AML-193 (cell line): ENCODE measurements at regions not wholly inside any gene's neighbourhood (a gene's known extent, or its start where the extent isn't known, plus 50 kb on each side); places are given as distances from the start of the nearest gene placed in this dataset.
"Not testable (repeated sequence)": the region's sequence is repeated elsewhere in the genome, so short reads cannot be mapped to it uniquely, and the experiment has no call there.

ENCODE experiments used
- DNase-seq, 2 experiments: peaks; one replicate each; lab custom pipeline; 2025; lab: John Stamatoyannopoulos, UW

GRCh38 chr4:167943872-167944505 lies 148.3 kb upstream of the ANXA10 start:
- DNase-seq = no peak

- no peak for DNase-seq
Observed at GRCh38 chr4:167944721-167945120, 147.6 kb upstream of the ANXA10 start.

- no peak for DNase-seq
Observed at GRCh38 chr4:167955006-167955405, 137.3 kb upstream of the ANXA10 start.

GRCh38 chr4:167956676-167957075 lies 135.7 kb upstream of the ANXA10 start:
- no peak for DNase-seq

GRCh38 chr4:167964766-167965373 lies 127.5 kb upstream of the ANXA10 start:
- DNase-seq = no peak

- no peak for DNase-seq
Observed at GRCh38 chr4:167966143-167966542, 126.2 kb upstream of the ANXA10 start.

GRCh38 chr4:167973513-167973912 lies 118.8 kb upstream of the ANXA10 start:
- no peak for DNase-seq

- no peak for DNase-seq
Observed at GRCh38 chr4:167985565-167985964, 106.8 kb upstream of the ANXA10 start.

GRCh38 chr4:167986044-167986443 lies 106.3 kb upstream of the ANXA10 start:
- no peak for DNase-seq

GRCh38 chr4:167987285-167987684 lies 105.1 kb upstream of the ANXA10 start:
- DNase-seq = no peak

GRCh38 chr4:167989815-167990214 lies 102.5 kb upstream of the ANXA10 start:
- DNase-seq = no peak

GRCh38 chr4:168008112-168008511 lies 84.2 kb upstream of the ANXA10 start:
- DNase-seq = not testable (repeated sequence)

- no peak for DNase-seq
Observed at GRCh38 chr4:168019019-168019651, 73.2 kb upstream of the ANXA10 start.

GRCh38 chr4:168019921-168020320 lies 72.4 kb upstream of the ANXA10 start:
- DNase-seq = no peak

GRCh38 chr4:168021666-168022065 lies 70.7 kb upstream of the ANXA10 start:
- no peak for DNase-seq

GRCh38 chr4:168028568-168028967 lies 63.8 kb upstream of the ANXA10 start:
- no peak for DNase-seq

- no peak for DNase-seq
Observed at GRCh38 chr4:168028970-168029597, 63.3 kb upstream of the ANXA10 start.

- DNase-seq = no peak
Observed at GRCh38 chr4:168037676-168038075, 54.7 kb upstream of the ANXA10 start.

GRCh38 chr4:168039593-168039992 lies 52.7 kb upstream of the ANXA10 start:
- no peak for DNase-seq
